Neural cell (in vitro differentiated cells): ENCODE measurements at regions not wholly inside any gene's neighbourhood (a gene's known extent, or its start where the extent isn't known, plus 50 kb on each side); places are given as distances from the start of the nearest gene placed in this dataset.

Experiments used
- H2AFZ ChIP-seq: fragments of 200-600, 300-800 bp; sonication (generic), shearing (Covaris generic); 2 replicates; pipeline ENCODE4 v1.6.0; 2014; ENCODE audit warnings: low read depth, mild to moderate bottlenecking, antibody characterized with exemption, low read length, moderate library complexity
- H3F3A ChIP-seq: fragments of 200-600 bp; shearing (Covaris generic); 2 replicates; pipeline ENCODE4 v1.6.1; 2016; ENCODE audit warnings: mild to moderate bottlenecking, moderate library complexity, mixed read lengths, antibody characterized with exemption, low read length; ENCODE audit not compliant: insufficient read depth, poor library complexity, severe bottlenecking
- H3K27ac ChIP-seq: fragments of 200-600, 300-800 bp; sonication (generic), shearing (Covaris generic); 2 replicates; pipeline ENCODE4 v1.5.1; 2014; ENCODE audit warnings: mild to moderate bottlenecking, low read length, moderate library complexity
- H3K27me3 ChIP-seq: fragments of 300-800, 200-600 bp; sonication (generic), shearing (Covaris generic); 2 replicates; pipeline ENCODE4 v1.6.0; 2014; ENCODE audit warnings: mild to moderate bottlenecking, low read depth, low read length, moderate library complexity; ENCODE audit not compliant: insufficient read depth
- H3K36me3 ChIP-seq: fragments of 300-800, 200-600 bp; sonication (generic), shearing (Covaris generic); 2 replicates; pipeline ENCODE4 v1.5.1; 2014; ENCODE audit warnings: mild to moderate bottlenecking, antibody characterized with exemption, low read length, moderate library complexity; ENCODE audit not compliant: insufficient read depth
- H3K4me2 ChIP-seq: fragments of 300-800, 200-600 bp; sonication (generic), shearing (Covaris generic); 2 replicates; pipeline ENCODE4 v1.6.0; 2014; ENCODE audit warnings: mild to moderate bottlenecking, low read length
- H3K4me3 ChIP-seq: fragments of 300-800, 200-600 bp; sonication (generic), shearing (Covaris generic); 2 replicates; pipeline ENCODE4 v1.5.1; 2014; ENCODE audit warnings: mild to moderate bottlenecking, low read length, moderate library complexity
- H3K79me2 ChIP-seq: fragments of 200-600 bp; shearing (Covaris generic); replicated peaks from 2 replicates; pipeline ENCODE4 v1.6.0; 2014; ENCODE audit warnings: mild to moderate bottlenecking, low read length, moderate library complexity; ENCODE audit not compliant: insufficient read depth
- H3K9ac ChIP-seq: fragments of 300-800, 200-600 bp; sonication (generic), shearing (Covaris generic); 2 replicates; pipeline ENCODE4 v1.6.1; 2016; ENCODE audit warnings: mild to moderate bottlenecking, low read length, mixed read lengths
- H3K9me2 ChIP-seq: fragments of 200-600 bp; shearing (Covaris generic); 2 replicates; pipeline ENCODE4 v1.6.1; 2016; ENCODE audit warnings: mild to moderate bottlenecking, low read length, mixed read lengths; ENCODE audit not compliant: insufficient read depth
- H3K9me3 ChIP-seq: fragments of 200-600, 300-800 bp; sonication (generic), shearing (Covaris generic); 2 replicates; pipeline ENCODE4 v1.6.1; 2016; ENCODE audit warnings: mild to moderate bottlenecking, mixed run types, low read length, moderate library complexity, mixed read lengths
- H4K20me1 ChIP-seq: fragments of 200-600 bp; shearing (Covaris generic); 2 replicates; pipeline ENCODE4 v1.6.1; 2016; ENCODE audit warnings: mild to moderate bottlenecking, mixed run types; ENCODE audit not compliant: insufficient read depth
- CTCF ChIP-seq: fragments of 450-650 bp; IDR thresholded peaks from 2 replicates; pipeline ENCODE4 v1.5.1; 2014; ENCODE audit warnings: antibody characterized with exemption, mild to moderate bottlenecking, moderate library complexity; ENCODE audit not compliant: poor library complexity, severe bottlenecking
- EP300 ChIP-seq: fragments of 450-650 bp; conservative IDR thresholded peaks from 2 replicates; pipeline ENCODE4 v1.6.1; 2014; ENCODE audit warnings: antibody characterized with exemption, mild to moderate bottlenecking, moderate library complexity; ENCODE audit not compliant: poor library complexity, severe bottlenecking
- EZH2 ChIP-seq: fragments of 200-600, 300-800 bp; shearing (Covaris generic), sonication (generic); IDR thresholded peaks from 2 replicates; pipeline ENCODE4 v1.6.1; 2014; ENCODE audit warnings: antibody characterized with exemption, low read length, borderline replicate concordance, mild to moderate bottlenecking; ENCODE audit not compliant: insufficient read depth, poor library complexity, severe bottlenecking
- MXI1 ChIP-seq: fragments of 450-650 bp; conservative IDR thresholded peaks from 2 replicates; pipeline ENCODE4 v1.6.1; 2014; ENCODE audit warnings: antibody characterized with exemption, mild to moderate bottlenecking; ENCODE audit not compliant: poor library complexity, severe bottlenecking
- POLR2AphosphoS5 ChIP-seq: IDR thresholded peaks from 2 replicates; pipeline ENCODE4 v1.6.1; 2012
- RAD21 ChIP-seq: fragments of 450-650 bp; conservative IDR thresholded peaks from 2 replicates; pipeline ENCODE4 v1.6.1; 2014; ENCODE audit warnings: antibody characterized with exemption, mild to moderate bottlenecking, moderate library complexity
- REST ChIP-seq: IDR thresholded peaks from 2 replicates; pipeline ENCODE4 v1.6.1; 2012; ENCODE audit warnings: borderline replicate concordance
- SMC3 ChIP-seq: fragments of 450-650 bp; conservative IDR thresholded peaks from 2 replicates; pipeline ENCODE4 v1.6.1; 2014; ENCODE audit warnings: antibody characterized with exemption, mild to moderate bottlenecking, moderate library complexity; ENCODE audit not compliant: poor library complexity
- TAF1 ChIP-seq: IDR thresholded peaks from 2 replicates; pipeline ENCODE4 v1.6.1; 2012; ENCODE audit warnings: low read depth

GRCh38 chr9:81473206-81473605, 216.1 kb downstream of the TLE1 start:
- no peaks in the 10 kb centered on the region for H3K36me3 ChIP-seq
- H3K27me3 ChIP-seq, result no peaks in the 10 kb centered on the region
- no peak overlapping the region for H3K9ac ChIP-seq
- TF ChIP-seq REST (no peak), POLR2AphosphoS5 (no peak), RAD21 (no peak), TAF1 (no peak), EP300 (no peak), EZH2 (no peak)
- H3K79me2 ChIP-seq, result no peaks in the 10 kb centered on the region
- H3K4me2 ChIP-seq, result no peak overlapping the region
- H3K9me3 ChIP-seq, result no peaks in the 10 kb centered on the region
- H3F3A ChIP-seq, result no peaks in the 10 kb centered on the region
- no peak overlapping the region for H3K4me3 ChIP-seq
- H2AFZ ChIP-seq, result no peak overlapping the region
- H3K27ac ChIP-seq, result no peak overlapping the region
- no peaks in the 10 kb centered on the region for H3K9me2 ChIP-seq
- H4K20me1 ChIP-seq, result no peaks in the 10 kb centered on the region

- no peaks in the 10 kb centered on the region for H3K9me3 ChIP-seq
- TF ChIP-seq RAD21 (no peak), MXI1 (no peak), SMC3 (no peak)
- no peaks in the 10 kb centered on the region for H3K9me2 ChIP-seq
- H3K27me3 ChIP-seq, result no peaks in the 10 kb centered on the region
- no peak overlapping the region for H3K9ac ChIP-seq
- no peak overlapping the region for H2AFZ ChIP-seq
- H3F3A ChIP-seq, result no peaks in the 10 kb centered on the region
- H3K36me3 ChIP-seq, result no peaks in the 10 kb centered on the region
- H3K79me2 ChIP-seq, result no peaks in the 10 kb centered on the region
- no peak overlapping the region for H3K27ac ChIP-seq
- H4K20me1 ChIP-seq, result no peaks in the 10 kb centered on the region
- no peak overlapping the region for H3K4me2 ChIP-seq
- no peak overlapping the region for H3K4me3 ChIP-seq
Observed at GRCh38 chr9:81472701-81473100, 216.6 kb downstream of the TLE1 start.

- Histone ChIP-seq H3K9me3 (no peaks in the 10 kb centered on the region), H3K4me3 (no peak overlapping the region), H3K27me3 (no peaks in the 10 kb centered on the region), H3K9ac (no peak overlapping the region), H3K27ac (no peak overlapping the region), H3F3A (no peaks in the 10 kb centered on the region), H3K36me3 (no peaks in the 10 kb centered on the region), H3K79me2 (no peaks in the 10 kb centered on the region), H4K20me1 (no peaks in the 10 kb centered on the region), H3K9me2 (no peaks in the 10 kb centered on the region), H2AFZ (no peak overlapping the region), H3K4me2 (no peak overlapping the region)
- no peak for TF ChIP-seq SMC3
- TF ChIP-seq TAF1, result no peak
- no peak for TF ChIP-seq REST
- no peak for TF ChIP-seq MXI1
- no peak for TF ChIP-seq EZH2
- no peak for TF ChIP-seq RAD21
- TF ChIP-seq EP300, result no peak
- no peak for TF ChIP-seq POLR2AphosphoS5
- TF ChIP-seq CTCF, result no peak
Observed at GRCh38 chr9:81470864-81471263, 218.5 kb downstream of the TLE1 start.
